Adrenal gland (tissue), 9 donors: ENCODE measurements at regions not wholly inside any gene's neighbourhood (a gene's known extent, or its start where the extent isn't known, plus 50 kb on each side); places are given as distances from the start of the nearest gene placed in this dataset.

Experiments used
- DNase-seq, 7 donors: peaks; one replicate each; pipeline ENCODE4 v3.0.0-alpha.2; 2019 to 2020
- H3K27ac ChIP-seq, 5 donors: fragments of 200-600 bp; sonication (generic) in 4 of 5; 1 replicate in 3 of 5; 2 replicates in 2 of 5; pipeline versions ENCODE4 v1.5.1 to v1.8.0; 2016 to 2020; ENCODE audit warnings: mild to moderate bottlenecking in 1 of 5
- H3K27me3 ChIP-seq: fragments of 200-600 bp; 2 replicates; pipeline ENCODE4 v1.8.0; 2021
- H3K36me3 ChIP-seq, 2 donors: fragments of 200-600 bp; replicated peaks in 1 of 2; 1 replicate in 1 of 2; 2 replicates in 1 of 2; pipeline versions ENCODE4 v1.5.1 to v1.8.0; 2018 to 2022
- H3K4me1 ChIP-seq, 2 donors: fragments of 200-600 bp; replicated peaks in 1 of 2; 1 replicate in 1 of 2; 2 replicates in 1 of 2; pipeline versions ENCODE4 v1.5.1 to v1.8.0; 2018 to 2021
- H3K4me3 ChIP-seq, 4 donors: fragments of 200-600 bp; sonication (generic) in 3 of 4; one replicate each; pipeline ENCODE4 v1.5.1; 2016 to 2018
- H3K9me3 ChIP-seq, 3 donors: fragments of 200-600 bp; sonication (generic) in 1 of 3; replicated peaks in 1 of 3; 1 replicate in 2 of 3; 2 replicates in 1 of 3; pipeline versions ENCODE4 v1.5.1 to v1.8.0; 2016 to 2021
- CTCF ChIP-seq, 6 experiments: fragments of 450-650 bp in 4 of 6; fragments of 200-600 bp in 2 of 6; sonication (generic) in 1 of 6; IDR thresholded peaks; 1 replicate in 5 of 6; 2 replicates in 1 of 6; pipeline versions ENCODE4 v1.5.1 to v1.8.0; 2016 to 2021; ENCODE audit warnings: antibody characterized with exemption in 6 of 6, mild to moderate bottlenecking in 2 of 6, moderate library complexity in 1 of 6
- POLR2A ChIP-seq, 2 donors: fragments of 450-650 bp; IDR thresholded peaks; one replicate each; pipeline ENCODE4 v1.6.1; 2017; ENCODE audit warnings: antibody characterized with exemption in 2 of 2, mild to moderate bottlenecking in 2 of 2, moderate library complexity in 1 of 2
- WGBS, 4 donors: extraction: QIAGEN DNeasy Blood & Tissue Kit in 2 of 4; methylation state at CpG; one replicate each; pipeline versions ENCODE4 v1.1.5 to v1.1.7; 2013 to 2017; 5-methylcytosine and 5-hydroxymethylcytosine counted together
- intact Hi-C, 2 donors: fragments of 100-400 bp; cut with DNase I; formaldehyde crosslinking; loops; one replicate each; pipeline versions ENCODE4 v1.14.1 to v1.15.0; 2022 to 2023
- donor health status: healthy with polysubstance abuse.
- donor health status: Bipolar disorder and iron deficiency.
- donor health status: DM: yes; HTN: yes; CAD: no.
- donor health status: DM: no; HTN: no; CAD: no.
- donor health status: DM: no; HTN: no; CAD: no.

- TF ChIP-seq CTCF (IDR thresholded peaks at IDR 0.05) (no peak), POLR2A (IDR thresholded peaks at IDR 0.05) (no peak)
- Histone ChIP-seq H3K27me3 (no peaks in the 10 kb centered on the region), H3K4me3 (no peak overlapping the region), H3K4me1 (no peaks in the 10 kb centered on the region), H3K9me3 (no peaks in the 10 kb centered on the region), H3K27ac (no peak overlapping the region), H3K36me3 (no peaks in the 10 kb centered on the region)
- intact Hi-C loops, result no loop called here
- WGBS, 4 donors, result 85 to 90% (median 88%) methylated on average over 4 to 6 of the region's 6 CpGs
- peak in 3 of 7 donors; percentile 3 to 31 (median 5) for DNase-seq
These were observed 258.7 kb downstream of the DLL1 start for GRCh38 chr6:170032197-170032596.

GRCh38 chr6:170031684-170032121, 259.2 kb downstream of the DLL1 start:
- Histone ChIP-seq H3K4me3 (no peak overlapping the region), H3K9me3 (no peaks in the 10 kb centered on the region), H3K27ac (no peak overlapping the region), H3K36me3 (no peaks in the 10 kb centered on the region), H3K27me3 (no peaks in the 10 kb centered on the region), H3K4me1 (no peaks in the 10 kb centered on the region)
- TF ChIP-seq POLR2A (IDR thresholded peaks at IDR 0.05), result no peak
- no peak for TF ChIP-seq CTCF (IDR thresholded peaks at IDR 0.05)
- intact Hi-C loops, result no loop called here
- 77 to 91% (median 86%) methylated on average over 5 to 11 of the region's 11 CpGs for WGBS, 4 donors
- DNase-seq, result peak in 3 of 7 donors; percentile 1 to 20 (median 5)

- Histone ChIP-seq H3K27ac (no peak overlapping the region), H3K36me3 (no peaks in the 10 kb centered on the region), H3K27me3 (no peaks in the 10 kb centered on the region), H3K4me3 (no peak overlapping the region), H3K4me1 (no peaks in the 10 kb centered on the region), H3K9me3 (no peaks in the 10 kb centered on the region)
- WGBS, 4 donors, result 81 to 87% (median 84%) methylated on average over 13 to 16 of the region's 16 CpGs
- intact Hi-C loops, result no loop called here
- peak in 3 of 7 donors; percentile 2 to 25 (median 4) for DNase-seq
- TF ChIP-seq CTCF (IDR thresholded peaks at IDR 0.05), result no peak
- no peak for TF ChIP-seq POLR2A (IDR thresholded peaks at IDR 0.05)
These were observed 259.9 kb downstream of the DLL1 start for GRCh38 chr6:170030821-170031471.

- peak in 2 of 7 donors; percentile 1 to 20 for DNase-seq
- H3K27ac ChIP-seq, result no peak overlapping the region
- WGBS, 4 donors, result 78 to 87% (median 80%) methylated on average over 8 to 12 of the region's 12 CpGs
- H3K4me1 ChIP-seq, result no peaks in the 10 kb centered on the region
- H3K27me3 ChIP-seq, result no peaks in the 10 kb centered on the region
- H3K4me3 ChIP-seq, result no peak overlapping the region
- no peaks in the 10 kb centered on the region for H3K9me3 ChIP-seq
- H3K36me3 ChIP-seq, result no peaks in the 10 kb centered on the region
- TF ChIP-seq POLR2A (IDR thresholded peaks at IDR 0.05) (no peak), CTCF (IDR thresholded peaks at IDR 0.05) (no peak)
- intact Hi-C loops, result no loop called here
These were observed 260.5 kb downstream of the DLL1 start for GRCh38 chr6:170030284-170030815.
